AG04450 (cell line): ENCODE measurements at regions not wholly inside any gene's neighbourhood (a gene's known extent, or its start where the extent isn't known, plus 50 kb on each side); places are given as distances from the start of the nearest gene placed in this dataset.
"Not testable (repeated sequence)": the region's sequence is repeated elsewhere in the genome, so short reads cannot be mapped to it uniquely, and the experiment has no call there.

ENCODE experiments used
- CTCF ChIA-PET: fragments of 300-600, 350-600 bp; formaldehyde crosslinking; extraction: SDS; loops from one replicate; lab custom pipeline; 2022; ENCODE audit warnings: antibody characterized with exemption, inconsistent platforms; lab: Charles Lee
- POLR2A ChIA-PET: fragments of 350-600 bp; formaldehyde crosslinking; extraction: SDS; loops from one replicate; lab custom pipeline; 2021; ENCODE audit warnings: antibody characterized with exemption, inconsistent platforms; lab: Yijun Ruan, JAX
- DNase-seq: peaks from one replicate; pipeline ENCODE4 v3.0.0-alpha.2; 2011; ENCODE audit warnings: low read depth, low spot score
- H3K27ac ChIP-seq: one replicate; pipeline ENCODE4 v1.5.1; 2012; ENCODE audit warnings: low read depth, low read length, control low read depth
- H3K27me3 ChIP-seq: one replicate; pipeline ENCODE4 v1.6.0; 2012; ENCODE audit warnings: low read length; ENCODE audit not compliant: control insufficient read depth, insufficient read depth
- H3K4me3 ChIP-seq: 2 replicates; pipeline ENCODE4 v1.5.1; 2011; ENCODE audit warnings: mild to moderate bottlenecking, low read depth, low read length, control low read depth
- H3K9me3 ChIP-seq: 2 replicates; pipeline ENCODE4 v1.5.1; 2012; ENCODE audit warnings: low read length; ENCODE audit not compliant: control insufficient read depth, insufficient read depth
- TF ChIP-seq, protein P1 (sequence below): IDR thresholded peaks from 2 replicates; pipeline ENCODE4 v1.5.1; 2011; ENCODE audit warnings: low read depth, low read length, control low read depth, inconsistent platforms

DNA sequence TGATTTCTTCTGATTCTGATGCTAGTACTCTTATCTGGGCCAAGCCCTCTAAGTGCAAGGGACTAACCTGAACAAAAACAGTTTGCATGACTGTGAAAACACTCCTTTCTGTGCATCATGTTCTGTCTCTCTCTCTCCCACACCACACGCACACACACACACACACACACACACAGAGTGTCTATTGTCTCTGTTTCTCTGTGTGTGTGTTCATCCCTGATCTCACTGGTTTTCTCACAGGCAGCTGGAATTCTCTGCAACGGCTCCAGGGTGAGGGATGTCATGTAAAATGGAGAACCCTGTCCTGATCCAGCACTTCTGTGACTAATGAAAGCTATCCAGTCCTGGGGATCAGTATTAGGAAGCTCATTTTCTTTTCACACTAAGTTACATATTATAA is 453.1 kb upstream of the RGMB start:
- Histone ChIP-seq H3K27me3 (no peaks in the 10 kb centered on the region), H3K4me3 (no peak overlapping the region), H3K9me3 (no peaks in the 10 kb centered on the region), H3K27ac (no peak overlapping the region)
- ChIA-PET POLR2A (no interaction called here), CTCF (interaction anchor here (0.6 to 1.7 kb wide), 3 partner anchors 212 to 628 kb away, joined by 3 to 4 read pairs (median 3); no protein-coding TSS in a partner anchor)
- DNase-seq = no peak
- TF ChIP-seq, protein P1, sequence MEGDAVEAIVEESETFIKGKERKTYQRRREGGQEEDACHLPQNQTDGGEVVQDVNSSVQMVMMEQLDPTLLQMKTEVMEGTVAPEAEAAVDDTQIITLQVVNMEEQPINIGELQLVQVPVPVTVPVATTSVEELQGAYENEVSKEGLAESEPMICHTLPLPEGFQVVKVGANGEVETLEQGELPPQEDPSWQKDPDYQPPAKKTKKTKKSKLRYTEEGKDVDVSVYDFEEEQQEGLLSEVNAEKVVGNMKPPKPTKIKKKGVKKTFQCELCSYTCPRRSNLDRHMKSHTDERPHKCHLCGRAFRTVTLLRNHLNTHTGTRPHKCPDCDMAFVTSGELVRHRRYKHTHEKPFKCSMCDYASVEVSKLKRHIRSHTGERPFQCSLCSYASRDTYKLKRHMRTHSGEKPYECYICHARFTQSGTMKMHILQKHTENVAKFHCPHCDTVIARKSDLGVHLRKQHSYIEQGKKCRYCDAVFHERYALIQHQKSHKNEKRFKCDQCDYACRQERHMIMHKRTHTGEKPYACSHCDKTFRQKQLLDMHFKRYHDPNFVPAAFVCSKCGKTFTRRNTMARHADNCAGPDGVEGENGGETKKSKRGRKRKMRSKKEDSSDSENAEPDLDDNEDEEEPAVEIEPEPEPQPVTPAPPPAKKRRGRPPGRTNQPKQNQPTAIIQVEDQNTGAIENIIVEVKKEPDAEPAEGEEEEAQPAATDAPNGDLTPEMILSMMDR = no peak

DNA sequence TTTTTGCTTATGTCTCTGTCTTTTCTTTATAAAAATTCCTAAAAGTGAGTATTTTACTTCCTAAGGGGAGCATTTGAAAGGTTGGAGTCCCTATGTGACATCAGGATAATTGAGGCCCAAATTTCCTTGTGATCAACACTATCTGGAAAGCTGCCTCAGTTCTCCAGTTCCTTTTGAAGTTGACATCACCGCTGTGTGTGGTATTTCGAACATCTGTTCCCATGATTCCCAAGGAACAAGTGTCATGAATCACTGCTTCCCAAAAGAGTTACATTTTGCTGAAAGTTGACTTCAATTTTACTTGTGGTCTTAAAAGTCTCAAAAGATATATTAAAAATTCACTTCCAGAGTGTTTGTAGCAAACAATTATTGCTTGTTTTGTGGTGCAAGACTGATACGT is 452.1 kb upstream of the RGMB start:
- ChIA-PET POLR2A (no interaction called here), CTCF (no interaction called here)
- no peaks in the 10 kb centered on the region for H3K9me3 ChIP-seq
- no peak overlapping the region for H3K4me3 ChIP-seq
- no peak for DNase-seq
- H3K27me3 ChIP-seq = no peaks in the 10 kb centered on the region
- TF ChIP-seq, protein P1 = no peak
- H3K27ac ChIP-seq = no peak overlapping the region

DNA sequence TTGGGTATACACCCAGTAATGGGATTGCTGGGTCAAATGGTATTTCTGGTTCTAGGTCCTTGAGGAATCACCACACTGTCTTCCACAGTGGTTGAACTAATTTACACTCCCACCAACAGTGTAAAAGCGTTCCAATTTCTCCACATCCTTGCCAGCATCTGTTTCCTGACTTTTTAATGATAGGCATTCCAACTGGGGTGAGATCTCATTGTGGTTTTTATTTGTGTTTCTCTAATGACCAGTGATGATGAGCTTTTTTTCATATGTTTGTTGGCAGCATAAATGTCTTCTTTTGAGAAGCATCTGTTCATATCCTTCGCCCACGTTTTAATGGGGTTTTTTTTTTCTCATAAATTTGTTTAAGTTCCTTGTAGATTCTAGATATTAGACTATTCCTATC is 448.3 kb upstream of the RGMB start:
- H3K4me3 ChIP-seq, H3K27me3 ChIP-seq, H3K27ac ChIP-seq, H3K9me3 ChIP-seq, DNase-seq, POLR2A ChIA-PET: not testable (repeated sequence)
- CTCF ChIA-PET = interaction anchor here (1.6 kb wide), 1 partner anchor 16 kb away, joined by 3 read pairs; no protein-coding TSS in a partner anchor

DNA sequence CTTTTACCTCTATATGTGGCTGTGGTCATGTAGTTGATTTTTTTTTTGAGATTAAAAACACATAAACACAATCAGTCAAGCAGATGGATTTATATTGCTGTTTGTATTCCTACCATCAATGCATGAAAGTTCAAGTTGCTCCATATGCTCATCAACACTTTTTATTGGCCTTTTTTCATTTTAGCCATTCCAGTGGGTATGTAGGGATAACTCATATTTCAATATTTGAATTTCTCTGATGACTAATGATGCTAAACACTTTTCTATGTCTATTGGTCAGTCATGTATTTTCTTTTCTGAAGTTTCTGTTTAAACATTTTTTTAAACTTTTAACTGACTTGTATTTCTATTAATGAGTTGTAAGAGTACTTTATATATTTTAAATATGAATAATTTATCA is 445.4 kb upstream of the RGMB start:
- no peak overlapping the region for H3K4me3 ChIP-seq
- POLR2A ChIA-PET = no interaction called here
- TF ChIP-seq, protein P1 = no peak

DNA sequence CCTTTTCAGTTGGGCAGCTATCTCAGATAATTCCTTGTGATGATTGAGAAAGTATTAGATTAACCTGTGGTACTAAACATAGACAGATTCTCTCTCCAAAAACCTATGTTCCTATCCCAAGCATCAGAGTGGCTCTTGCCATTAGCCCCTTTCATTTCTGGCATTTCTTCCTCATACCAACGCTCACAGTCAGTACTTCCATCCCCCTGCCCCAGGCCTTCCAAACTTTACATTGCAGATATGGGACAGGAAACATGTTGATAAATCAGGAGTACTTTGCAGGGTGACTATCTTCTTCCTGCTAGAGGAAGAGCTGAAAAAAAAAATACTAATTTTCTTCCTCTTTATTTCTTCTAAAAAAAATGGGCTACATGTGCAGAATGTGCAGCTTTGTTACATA is 442.6 kb upstream of the RGMB start:
- TF ChIP-seq, protein P1 = no peak
- ChIA-PET CTCF (interaction anchor here (0.6 kb wide), 2 partner anchors 55 to 1414 kb away, joined by 3 read pairs; no protein-coding TSS in a partner anchor), POLR2A (no interaction called here)
- Histone ChIP-seq H3K9me3 (peaks cover 6% of the 10 kb centered on the region; the same call in 1 of the 2 replicates), H3K4me3 (no peak overlapping the region), H3K27me3 (no peaks in the 10 kb centered on the region), H3K27ac (no peak overlapping the region)
- DNase-seq = no peak

More for the DNA sequence above, 445.4 kb upstream of the RGMB start:
- CTCF ChIA-PET = no interaction called here
- Histone ChIP-seq H3K9me3 (peaks cover 3% of the 10 kb centered on the region; the same call in 1 of the 2 replicates), H3K27ac (no peak overlapping the region), H3K27me3 (no peaks in the 10 kb centered on the region)
- DNase-seq = no peak
